K562 (cell line): ENCODE measurements at regions not wholly inside any gene's neighbourhood (a gene's known extent, or its start where the extent isn't known, plus 50 kb on each side); places are given as distances from the start of the nearest gene placed in this dataset.

Experiments used
- ATAC-seq: fragments of 200-7000 bp; cut with Tn5 transposase; 3 replicates; pipeline ENCODE4 v1.9.1; 2020; ENCODE audit warnings: moderate library complexity
- BruUV-seq: library from RNA; stranded (reverse); fragments of 400-500 nt; replicated peaks from 2 replicates; lab custom pipeline; 2021; lab: Mats Ljungman, UMichigan
- CTCF ChIA-PET: fragments of 300-600 bp; formaldehyde crosslinking; extraction: SDS; loops from one replicate; lab custom pipeline; 2021; ENCODE audit warnings: low intra/inter-chr PET ratio; lab: Yijun Ruan, JAX
- POLR2A ChIA-PET: fragments of 300-600, 350-650 bp; sonication (Branson Sonifier 250); formaldehyde crosslinking; extraction: SDS; loops from one replicate; lab custom pipeline; 2021; ENCODE audit warnings: antibody characterized with exemption, inconsistent platforms; lab: Yijun Ruan, JAX
- DNase-seq, 4 experiments: peaks; one replicate each; pipeline versions ENCODE4 v3.0.0 to v3.0.0-alpha.2; 2011 to 2018; ENCODE audit warnings: low spot score in 3 of 4, mixed read lengths in 3 of 4; ENCODE audit errors: extremely low read depth in 1 of 4
- FAIRE-seq: peaks from 2 replicates; lab custom pipeline; 2011; peaks lifted over from hg19 to GRCh38; lab: Jason Lieb, UNC
- H2AFZ ChIP-seq: 2 replicates; pipeline ENCODE4 v1.6.0; 2011; ENCODE audit warnings: low read depth, low read length, control low read depth, inconsistent platforms
- H3K27ac ChIP-seq: fragments of 200-600 bp; 3 replicates; pipeline ENCODE4 v1.8.0; 2011; ENCODE audit warnings: low read depth, mild to moderate bottlenecking, control low read depth, inconsistent platforms, low read length, moderate library complexity, mixed read lengths; ENCODE audit errors: extremely low read depth
- H3K27me3 ChIP-seq, 2 experiments: fragments of 300-600 bp in 1 of 2; 2 replicates in 1 of 2; 3 replicates in 1 of 2; pipeline versions ENCODE4 v1.6.0 to v1.8.0; 2011; ENCODE audit warnings: inconsistent platforms in 2 of 2, low read length in 2 of 2, mild to moderate bottlenecking in 1 of 2, mixed read lengths in 1 of 2, moderate library complexity in 1 of 2; ENCODE audit not compliant: control insufficient read depth in 2 of 2, insufficient read depth in 2 of 2
- H3K36me3 ChIP-seq: fragments of 300-600 bp; 3 replicates; pipeline ENCODE4 v1.8.0; 2011; ENCODE audit warnings: mild to moderate bottlenecking, low read length, inconsistent platforms; ENCODE audit not compliant: control insufficient read depth, insufficient read depth
- H3K4me1 ChIP-seq, 2 experiments: fragments of 200-600 bp in 1 of 2; replicated peaks in 1 of 2; 2 replicates in 1 of 2; 3 replicates in 1 of 2; pipeline versions ENCODE4 v1.5.1 to v1.8.0; 2011; ENCODE audit warnings: inconsistent platforms in 2 of 2, low read length in 2 of 2, mild to moderate bottlenecking in 1 of 2, mixed read lengths in 1 of 2, moderate library complexity in 1 of 2; ENCODE audit not compliant: control insufficient read depth in 2 of 2, insufficient read depth in 2 of 2
- H3K4me2 ChIP-seq: 2 replicates; pipeline ENCODE4 v1.6.1; 2011; ENCODE audit warnings: low read length, control low read depth, inconsistent platforms, mixed read lengths; ENCODE audit not compliant: insufficient read depth
- H3K4me3 ChIP-seq: fragments of 200-600 bp; sonication (generic), shearing (Covaris generic); 2 replicates; pipeline ENCODE4 v1.5.1; 2016; ENCODE audit warnings: control low read depth, inconsistent platforms
- H3K79me2 ChIP-seq: fragments of 200-600 bp; 3 replicates; pipeline ENCODE4 v1.8.0; 2011; ENCODE audit warnings: low read length, inconsistent platforms; ENCODE audit not compliant: control insufficient read depth, insufficient read depth
- H3K9ac ChIP-seq, 2 experiments: 2 replicates each; pipeline versions ENCODE4 v1.6.0 to v1.6.1; 2011; ENCODE audit warnings: low read depth in 2 of 2, low read length in 2 of 2, control low read depth in 1 of 2, inconsistent platforms in 1 of 2, mild to moderate bottlenecking in 1 of 2, mixed read lengths in 1 of 2; ENCODE audit not compliant: insufficient read depth in 1 of 2
- H3K9me1 ChIP-seq: one replicate; pipeline ENCODE4 v1.6.0; 2011; ENCODE audit warnings: inconsistent platforms, mild to moderate bottlenecking, low read length, moderate library complexity; ENCODE audit not compliant: control insufficient read depth, insufficient read depth
- H3K9me3 ChIP-seq: replicated peaks from 2 replicates; pipeline ENCODE4 v1.5.1; 2011; ENCODE audit warnings: low read depth, low read length, inconsistent platforms; ENCODE audit not compliant: control insufficient read depth, insufficient read depth
- H4K20me1 ChIP-seq: replicated peaks from 2 replicates; pipeline ENCODE4 v1.6.1; 2011; ENCODE audit warnings: low read length, inconsistent platforms, mixed read lengths; ENCODE audit not compliant: control insufficient read depth, insufficient read depth
- ATF2 ChIP-seq: sonication (generic); formaldehyde crosslinking; IDR thresholded peaks from 2 replicates; pipeline ENCODE4 v1.8.1; 2022; ENCODE audit warnings: missing genetic modification reagents
- FOXA3 ChIP-seq, 2 experiments: fragments of 450-650 bp in 1 of 2; sonication (generic) in 1 of 2; formaldehyde crosslinking; IDR thresholded peaks in 1 of 2; conservative IDR thresholded peaks in 1 of 2; 2 replicates each; pipeline versions ENCODE4 v1.4.0 to v1.8.0; 2020 to 2022; ENCODE audit warnings: mild to moderate bottlenecking in 2 of 2, missing genetic modification reagents in 1 of 2
- KDM1A ChIP-seq, 2 experiments: fragments of 450-650 bp; IDR thresholded peaks; 2 replicates each; pipeline ENCODE4 v1.6.1; 2016; ENCODE audit warnings: mild to moderate bottlenecking in 2 of 2
- MLLT1 ChIP-seq, 2 experiments: fragments of 450-650 bp; IDR thresholded peaks; 2 replicates each; pipeline ENCODE4 v1.6.1; 2016
- SMC3 ChIP-seq: conservative IDR thresholded peaks from 2 replicates; pipeline ENCODE4 v1.6.1; 2011; ENCODE audit warnings: low read depth, low read length, improper control_type of control experiment; ENCODE audit not compliant: insufficient read depth
- SP2 ChIP-seq: IDR thresholded peaks from 2 replicates; pipeline ENCODE4 v1.6.1; 2011; ENCODE audit warnings: mild to moderate bottlenecking, low read depth, low read length, moderate library complexity; ENCODE audit not compliant: poor library complexity, severe bottlenecking; ENCODE audit errors: extremely low read depth
- ZBTB8A ChIP-seq: fragments of 450-650 bp; IDR thresholded peaks from 2 replicates; pipeline ENCODE4 v1.6.1; 2018; ENCODE audit warnings: mild to moderate bottlenecking, moderate library complexity; ENCODE audit not compliant: partially characterized antibody
- ZFP91 ChIP-seq: sonication (generic); formaldehyde crosslinking; IDR thresholded peaks from 2 replicates; pipeline ENCODE4 v1.8.0; 2022; ENCODE audit warnings: mild to moderate bottlenecking, missing genetic modification reagents
- ZNF165 ChIP-seq: fragments of 250-450 bp; sonication (Bioruptor Pico); IDR thresholded peaks from 2 replicates; pipeline ENCODE4 v1.4.0; 2020; ENCODE audit warnings: borderline replicate concordance
- ZNF696 ChIP-seq: fragments of 250-450 bp; sonication (Bioruptor Pico); conservative IDR thresholded peaks from 2 replicates; pipeline ENCODE4 v1.4.0; 2020; ENCODE audit warnings: mild to moderate bottlenecking, moderate library complexity
- ZNF717 ChIP-seq: fragments of 250-450 bp; sonication (Bioruptor Pico); IDR thresholded peaks from 2 replicates; pipeline ENCODE4 v1.5.0; 2021
- WGBS: fragments of 100-300 bp; shearing (Covaris generic); methylation state at CpG from one replicate; pipeline ENCODE4 v1.1.6; 2016; ENCODE audit warnings: low coverage, mixed read lengths; ENCODE audit not compliant: insufficient coverage; ENCODE audit errors: missing lambda C conversion rate; 5-methylcytosine and 5-hydroxymethylcytosine counted together
- in situ Hi-C: fragments of 300-500 bp; cut with MboI; formaldehyde crosslinking; loops from 4 replicates; pipeline ENCODE4 v1.15.0; 2018; ENCODE audit warnings: inconsistent platforms, mixed read lengths
- intact Hi-C: fragments of 100-400 bp; cut with micrococcal nuclease; formaldehyde crosslinking; loops from 2 replicates; pipeline ENCODE4 v1.14.2; 2022

GRCh38 chr9:518540-518939, 303.9 kb downstream of the DOCK8 start:
- in situ Hi-C loops (no loop called here), intact Hi-C loops (no loop called here)
- H3K9ac ChIP-seq = no peak overlapping the region
- ATAC-seq (0 out of 3 replicates have a peak, but pooled peaks have one; percentile 36), FAIRE-seq (no peak), DNase-seq (no peak)
- no peaks in the 10 kb centered on the region for H3K4me1 ChIP-seq
- H3K9me3 ChIP-seq = no peaks in the 10 kb centered on the region
- no TSS peak for BruUV-seq
- H3K79me2 ChIP-seq = no peaks in the 10 kb centered on the region
- TF ChIP-seq FOXA3 (CRISPR knock-in tag; conservative IDR thresholded peaks at IDR 0.05 in 1 of 2, IDR thresholded peaks at IDR 0.05 in 1 of 2) (peak in 1 of 2 experiments; percentile 68; a peak in 2 of 4 replicates), ZBTB8A (no peak)
- H3K4me2 ChIP-seq = no peak overlapping the region
- WGBS = 0% methylated on average over 4 of the region's 5 CpGs
- H3K36me3 ChIP-seq = no peaks in the 10 kb centered on the region
- H2AFZ ChIP-seq = no peak overlapping the region
- POLR2A ChIA-PET = no interaction called here
- H3K9me1 ChIP-seq = no peaks in the 10 kb centered on the region
- H4K20me1 ChIP-seq = no peaks in the 10 kb centered on the region
- no peak overlapping the region for H3K4me3 ChIP-seq
- CTCF ChIA-PET = no interaction called here
- H3K27ac ChIP-seq = no peak overlapping the region
- H3K27me3 ChIP-seq = peaks cover 2 to 20% of the 10 kb centered on the region in 2 experiments; a peak in 2 of 5 replicates

GRCh38 chr9:519579-519978, 304.9 kb downstream of the DOCK8 start:
- Histone ChIP-seq H3K79me2 (no peaks in the 10 kb centered on the region), H3K27ac (no peak overlapping the region), H3K9me1 (no peaks in the 10 kb centered on the region), H3K4me2 (no peak overlapping the region), H3K4me3 (no peak overlapping the region), H3K36me3 (no peaks in the 10 kb centered on the region), H4K20me1 (no peaks in the 10 kb centered on the region), H3K4me1 (no peaks in the 10 kb centered on the region), H3K9ac (no peak overlapping the region), H2AFZ (no peak overlapping the region), H3K27me3 (peaks cover 2 to 20% of the 10 kb centered on the region in 2 experiments; a peak in 2 of 5 replicates), H3K9me3 (no peaks in the 10 kb centered on the region)
- DNase-seq (no peak), FAIRE-seq (no peak), ATAC-seq (no peak)
- WGBS = 5% methylated on average over 3 of the region's 3 CpGs
- ChIA-PET CTCF (no interaction called here), POLR2A (no interaction called here)
- in situ Hi-C loops = no loop called here
- intact Hi-C loops = no loop called here
- BruUV-seq = no TSS peak
- TF ChIP-seq KDM1A (IDR thresholded peaks at IDR 0.05) (no peak), SP2 (no peak), MLLT1 (IDR thresholded peaks at IDR 0.05) (no peak), SMC3 (no peak), ZNF717 (no peak), ATF2 (CRISPR knock-in tag) (no peak), ZNF165 (CRISPR knock-in tag) (no peak), ZFP91 (CRISPR knock-in tag) (no peak), ZNF696 (CRISPR knock-in tag) (no peak)
